ENCODE measurements at regions not wholly inside any gene's neighbourhood (a gene's known extent, or its start where the extent isn't known, plus 50 kb on each side); places are given as distances from the start of the nearest gene placed in this dataset.
A peak's percentile ranks its signal among the peaks of the same experiment; 100 is the strongest.

GRCh38 chr11:104792861-104793260 lies 105.4 kb downstream of the CASP12 start:
- no peak overlapping the region for H3K27ac Mint-ChIP-seq
- Histone ChIP-seq H3K9me3 (ENCODE audit: control insufficient read depth in 1 of 2, low read length in 2 of 2) (no peaks in the 10 kb centered on the region), H3K27me3 (ENCODE audit: insufficient read depth, low read length) (no peaks in the 10 kb centered on the region), H3K27ac (ENCODE audit: low read depth, low read length) (no peak overlapping the region), H3K4me1 (ENCODE audit: insufficient read depth, low read length) (peaks cover 2% of the 10 kb centered on the region), H3K36me3 (ENCODE audit: insufficient read depth, low read length) (no peaks in the 10 kb centered on the region), H3K4me3 (ENCODE audit: low read length in 2 of 2) (no peak overlapping the region)
- H3K4me3 Mint-ChIP-seq = no peak overlapping the region
- H3K4me1 Mint-ChIP-seq = peaks cover 4 to 9% (median 9%) of the 10 kb centered on the region in 4 donors
- H3K36me3 Mint-ChIP-seq = peaks cover 0 to 3% of the 10 kb centered on the region in 2 donors
- ChIA-PET POLR2A (ENCODE audit: partially characterized antibody) (no interaction called here), CTCF (ENCODE audit: partially characterized antibody) (no interaction called here)
- H3K27me3 Mint-ChIP-seq = no peaks in the 10 kb centered on the region
- no peak for DNase-seq
- intact Hi-C loops (cut with micrococcal nuclease) = no loop called here
- H3K9me3 Mint-ChIP-seq = peaks cover 0 to 6% (median 3%) of the 10 kb centered on the region in 8 donors

- no peak overlapping the region for H3K4me3 Mint-ChIP-seq
Measured at GRCh38 chr11:104791896-104792295, 106.4 kb downstream of the CASP12 start.

GRCh38 chr11:104784684-104785460 lies 113.4 kb downstream of the CASP12 start:
- no peaks in the 10 kb centered on the region for H3K36me3 ChIP-seq (ENCODE audit: insufficient read depth, low read length)
- Mint-ChIP-seq H3K9me3 (no peaks in the 10 kb centered on the region), H3K27me3 (no peaks in the 10 kb centered on the region), H3K27ac (no peak overlapping the region), H3K36me3 (no peaks in the 10 kb centered on the region), H3K4me3 (no peak overlapping the region), H3K4me1 (peaks cover 0 to 4% (median 3%) of the 10 kb centered on the region in 4 donors)
- peak in 2 of 5 donors; percentile 7 to 12 for DNase-seq
- no peak overlapping the region for H3K27ac ChIP-seq (ENCODE audit: low read depth, low read length)
- POLR2A ChIA-PET (ENCODE audit: partially characterized antibody) = interaction anchor here (0.6 kb wide), 1 partner anchor 79 kb away, joined by 3 read pairs; no protein-coding TSS in a partner anchor
- no peaks in the 10 kb centered on the region for H3K4me1 ChIP-seq (ENCODE audit: insufficient read depth, low read length)
- H3K9me3 ChIP-seq (ENCODE audit: control insufficient read depth in 1 of 2, low read length in 2 of 2) = no peaks in the 10 kb centered on the region
- H3K4me3 ChIP-seq (ENCODE audit: low read length in 2 of 2) = no peak overlapping the region
- H3K27me3 ChIP-seq (ENCODE audit: insufficient read depth, low read length) = no peaks in the 10 kb centered on the region
- intact Hi-C loops (cut with micrococcal nuclease) = no loop called here
- CTCF ChIA-PET (ENCODE audit: partially characterized antibody) = no interaction called here

More at GRCh38 chr11:104791896-104792295, 106.4 kb downstream of the CASP12 start:
- no peaks in the 10 kb centered on the region for H3K9me3 ChIP-seq (ENCODE audit: control insufficient read depth in 1 of 2, low read length in 2 of 2)
- no peak for DNase-seq
- intact Hi-C loops (cut with micrococcal nuclease) = no loop called here
- H3K27me3 ChIP-seq (ENCODE audit: insufficient read depth, low read length) = no peaks in the 10 kb centered on the region
- no peak overlapping the region for H3K27ac ChIP-seq (ENCODE audit: low read depth, low read length)
- ChIA-PET POLR2A (ENCODE audit: partially characterized antibody) (no interaction called here), CTCF (ENCODE audit: partially characterized antibody) (no interaction called here)
- H3K27ac Mint-ChIP-seq = no peak overlapping the region
- H3K9me3 Mint-ChIP-seq = peaks cover 0 to 6% (median 3%) of the 10 kb centered on the region in 8 donors
- H3K36me3 Mint-ChIP-seq = no peaks in the 10 kb centered on the region
- H3K36me3 ChIP-seq (ENCODE audit: insufficient read depth, low read length) = no peaks in the 10 kb centered on the region
- peaks cover 0 to 4% (median 0%) of the 10 kb centered on the region in 4 donors for H3K4me1 Mint-ChIP-seq
- H3K4me3 ChIP-seq (ENCODE audit: low read length in 2 of 2) = no peak overlapping the region
- H3K4me1 ChIP-seq (ENCODE audit: insufficient read depth, low read length) = no peaks in the 10 kb centered on the region
- no peaks in the 10 kb centered on the region for H3K27me3 Mint-ChIP-seq

GRCh38 chr11:104783241-104783640 lies 115.0 kb downstream of the CASP12 start:
- Histone ChIP-seq H3K4me1 (ENCODE audit: insufficient read depth, low read length) (no peaks in the 10 kb centered on the region), H3K9me3 (ENCODE audit: control insufficient read depth in 1 of 2, low read length in 2 of 2) (no peaks in the 10 kb centered on the region), H3K4me3 (ENCODE audit: low read length in 2 of 2) (no peak overlapping the region), H3K27ac (ENCODE audit: low read depth, low read length) (no peak overlapping the region), H3K36me3 (ENCODE audit: insufficient read depth, low read length) (no peaks in the 10 kb centered on the region), H3K27me3 (ENCODE audit: insufficient read depth, low read length) (no peaks in the 10 kb centered on the region)
- intact Hi-C loops (cut with micrococcal nuclease) = no loop called here
- POLR2A ChIA-PET (ENCODE audit: partially characterized antibody) = no interaction called here
- Mint-ChIP-seq H3K27ac (peak overlapping the region in 1 of 7 donors; percentile 9), H3K4me1 (peaks cover 0 to 4% (median 3%) of the 10 kb centered on the region in 4 donors), H3K36me3 (no peaks in the 10 kb centered on the region), H3K4me3 (no peak overlapping the region), H3K27me3 (no peaks in the 10 kb centered on the region), H3K9me3 (no peaks in the 10 kb centered on the region)
- CTCF ChIA-PET (ENCODE audit: partially characterized antibody) = no interaction called here
- DNase-seq = no peak

- Histone ChIP-seq H3K27ac (ENCODE audit: low read depth, low read length) (no peak overlapping the region), H3K9me3 (ENCODE audit: control insufficient read depth in 1 of 2, low read length in 2 of 2) (no peaks in the 10 kb centered on the region), H3K27me3 (ENCODE audit: insufficient read depth, low read length) (no peaks in the 10 kb centered on the region), H3K4me3 (ENCODE audit: low read length in 2 of 2) (no peak overlapping the region), H3K36me3 (ENCODE audit: insufficient read depth, low read length) (no peaks in the 10 kb centered on the region), H3K4me1 (ENCODE audit: insufficient read depth, low read length) (no peaks in the 10 kb centered on the region)
- no peaks in the 10 kb centered on the region for H3K9me3 Mint-ChIP-seq
- H3K36me3 Mint-ChIP-seq = no peaks in the 10 kb centered on the region
- ChIA-PET POLR2A (ENCODE audit: partially characterized antibody) (no interaction called here), CTCF (ENCODE audit: partially characterized antibody) (no interaction called here)
- no peak overlapping the region for H3K4me3 Mint-ChIP-seq
- DNase-seq = no peak
- H3K27me3 Mint-ChIP-seq = no peaks in the 10 kb centered on the region
- H3K27ac Mint-ChIP-seq = no peak overlapping the region
- intact Hi-C loops (cut with micrococcal nuclease) = no loop called here
- H3K4me1 Mint-ChIP-seq = peaks cover 0 to 4% (median 3%) of the 10 kb centered on the region in 4 donors
Measured at GRCh38 chr11:104782377-104782754, 115.9 kb downstream of the CASP12 start.

GRCh38 chr11:104781719-104782376 lies 116.4 kb downstream of the CASP12 start:
- H3K36me3 ChIP-seq (ENCODE audit: insufficient read depth, low read length) = no peaks in the 10 kb centered on the region
- H3K4me3 ChIP-seq (ENCODE audit: low read length in 2 of 2) = no peak overlapping the region
- no peaks in the 10 kb centered on the region for H3K9me3 ChIP-seq (ENCODE audit: control insufficient read depth in 1 of 2, low read length in 2 of 2)
- H3K4me1 Mint-ChIP-seq = peaks cover 0 to 6% (median 3%) of the 10 kb centered on the region in 4 donors
- no peaks in the 10 kb centered on the region for H3K36me3 Mint-ChIP-seq
- no peaks in the 10 kb centered on the region for H3K9me3 Mint-ChIP-seq
- POLR2A ChIA-PET (ENCODE audit: partially characterized antibody) = no interaction called here
- H3K27ac Mint-ChIP-seq = no peak overlapping the region
- H3K27me3 ChIP-seq (ENCODE audit: insufficient read depth, low read length) = no peaks in the 10 kb centered on the region
- no peak overlapping the region for H3K4me3 Mint-ChIP-seq
- CTCF ChIA-PET (ENCODE audit: partially characterized antibody) = no interaction called here
- no peak overlapping the region for H3K27ac ChIP-seq (ENCODE audit: low read depth, low read length)
- no peak for DNase-seq
- intact Hi-C loops (cut with micrococcal nuclease) = no loop called here
- H3K4me1 ChIP-seq (ENCODE audit: insufficient read depth, low read length) = no peaks in the 10 kb centered on the region
- no peaks in the 10 kb centered on the region for H3K27me3 Mint-ChIP-seq

- Histone ChIP-seq H3K9me3 (ENCODE audit: control insufficient read depth in 1 of 2, low read length in 2 of 2) (no peaks in the 10 kb centered on the region), H3K36me3 (ENCODE audit: insufficient read depth, low read length) (no peaks in the 10 kb centered on the region), H3K27ac (ENCODE audit: low read depth, low read length) (no peak overlapping the region), H3K27me3 (ENCODE audit: insufficient read depth, low read length) (no peaks in the 10 kb centered on the region), H3K4me1 (ENCODE audit: insufficient read depth, low read length) (no peaks in the 10 kb centered on the region), H3K4me3 (ENCODE audit: low read length in 2 of 2) (no peak overlapping the region)
- POLR2A ChIA-PET (ENCODE audit: partially characterized antibody) = no interaction called here
- Mint-ChIP-seq H3K4me1 (peaks cover 0 to 6% (median 3%) of the 10 kb centered on the region in 4 donors), H3K9me3 (no peaks in the 10 kb centered on the region), H3K27me3 (no peaks in the 10 kb centered on the region), H3K4me3 (no peak overlapping the region), H3K27ac (no peak overlapping the region), H3K36me3 (no peaks in the 10 kb centered on the region)
- DNase-seq = no peak
- intact Hi-C loops (cut with micrococcal nuclease) = no loop called here
- CTCF ChIA-PET (ENCODE audit: partially characterized antibody) = interaction anchor here (0.9 kb wide), 1 partner anchor 172 kb away, joined by 3 read pairs; no protein-coding TSS in a partner anchor
Measured at GRCh38 chr11:104781037-104781436, 117.2 kb downstream of the CASP12 start.
